Liver (tissue), 7 donors: ENCODE measurements at regions not wholly inside any gene's neighbourhood (a gene's known extent, or its start where the extent isn't known, plus 50 kb on each side); places are given as distances from the start of the nearest gene placed in this dataset.

ENCODE experiments used
- DNase-seq: peaks from one replicate; pipeline ENCODE4 v3.0.0-alpha.2; 2017; ENCODE audit warnings: low spot score
- H3K27ac ChIP-seq, 2 donors: one replicate each; pipeline ENCODE4 v1.7.0; 2013; ENCODE audit warnings: inconsistent platforms in 2 of 2, low read length in 2 of 2, control low read depth in 1 of 2, low read depth in 1 of 2, mild to moderate bottlenecking in 1 of 2
- H3K27me3 ChIP-seq, 4 donors: one replicate each; pipeline versions ENCODE4 v1.6.1 to v1.7.0; 2013; ENCODE audit warnings: low read length in 3 of 4, inconsistent platforms in 1 of 4, mild to moderate bottlenecking in 1 of 4, moderate library complexity in 1 of 4; ENCODE audit not compliant: control insufficient read depth in 4 of 4, insufficient read depth in 4 of 4
- H3K36me3 ChIP-seq, 4 donors: one replicate each; pipeline versions ENCODE4 v1.6.1 to v1.7.0; 2013; ENCODE audit warnings: low read length in 3 of 4, mild to moderate bottlenecking in 3 of 4, low read depth in 1 of 4, moderate library complexity in 1 of 4; ENCODE audit not compliant: control insufficient read depth in 4 of 4, insufficient read depth in 3 of 4
- H3K4me1 ChIP-seq, 4 donors: one replicate each; pipeline versions ENCODE4 v1.6.1 to v1.7.0; 2013; ENCODE audit warnings: low read length in 3 of 4, mild to moderate bottlenecking in 3 of 4, moderate library complexity in 1 of 4; ENCODE audit not compliant: control insufficient read depth in 4 of 4, insufficient read depth in 4 of 4
- H3K4me3 ChIP-seq, 3 donors: one replicate each; pipeline versions ENCODE4 v1.6.1 to v1.7.0; 2013; ENCODE audit warnings: low read length in 3 of 3, control low read depth in 1 of 3, low read depth in 1 of 3, mild to moderate bottlenecking in 1 of 3
- H3K9ac ChIP-seq, 2 donors: one replicate each; pipeline ENCODE4 v1.7.0; 2013; ENCODE audit warnings: low read length in 2 of 2, mild to moderate bottlenecking in 2 of 2, moderate library complexity in 2 of 2, control low read depth in 1 of 2, low read depth in 1 of 2
- H3K9me3 ChIP-seq, 4 donors: one replicate each; pipeline versions ENCODE4 v1.6.1 to v1.7.0; 2013; ENCODE audit warnings: low read length in 3 of 4; ENCODE audit not compliant: control insufficient read depth in 4 of 4
- ATF3 ChIP-seq: IDR thresholded peaks from 2 replicates; pipeline ENCODE4 v1.6.1; 2016; ENCODE audit warnings: antibody characterized with exemption
- EGR1 ChIP-seq, 2 donors: IDR thresholded peaks; 2 replicates each; pipeline ENCODE4 v1.6.1; 2016 to 2018; ENCODE audit warnings: antibody characterized with exemption in 2 of 2, low read depth in 2 of 2
- FOXA1 ChIP-seq: IDR thresholded peaks from 2 replicates; pipeline ENCODE4 v1.6.1; 2016; ENCODE audit warnings: antibody characterized with exemption
- FOXA2 ChIP-seq: IDR thresholded peaks from 2 replicates; pipeline ENCODE4 v1.6.1; 2016; ENCODE audit warnings: antibody characterized with exemption
- GABPA ChIP-seq, 2 donors: IDR thresholded peaks in 1 of 2; conservative IDR thresholded peaks in 1 of 2; 2 replicates each; pipeline ENCODE4 v1.6.1; 2016; ENCODE audit warnings: antibody characterized with exemption in 2 of 2, mild to moderate bottlenecking in 1 of 2, moderate library complexity in 1 of 2
- HNF4A ChIP-seq, 2 donors: conservative IDR thresholded peaks; 2 replicates each; pipeline ENCODE4 v1.6.1; 2016; ENCODE audit warnings: antibody characterized with exemption in 2 of 2, mild to moderate bottlenecking in 2 of 2
- HNF4G ChIP-seq: IDR thresholded peaks from 2 replicates; pipeline ENCODE4 v1.6.1; 2016; ENCODE audit warnings: antibody characterized with exemption
- JUND ChIP-seq, 2 donors: IDR thresholded peaks; 2 replicates each; pipeline ENCODE4 v1.6.1; 2016; ENCODE audit warnings: antibody characterized with exemption in 2 of 2
- MAX ChIP-seq: IDR thresholded peaks from 2 replicates; pipeline ENCODE4 v1.6.1; 2016; ENCODE audit warnings: antibody characterized with exemption
- NR2F2 ChIP-seq: IDR thresholded peaks from 2 replicates; pipeline ENCODE4 v1.6.1; 2016; ENCODE audit warnings: antibody characterized with exemption
- RAD21 ChIP-seq, 2 donors: IDR thresholded peaks; 2 replicates each; pipeline ENCODE4 v1.6.1; 2016; ENCODE audit warnings: antibody characterized with exemption in 2 of 2, mild to moderate bottlenecking in 2 of 2
- REST ChIP-seq: IDR thresholded peaks from 2 replicates; pipeline ENCODE4 v1.6.1; 2016; ENCODE audit warnings: antibody characterized with exemption, mild to moderate bottlenecking
- RXRA ChIP-seq, 2 donors: IDR thresholded peaks; 2 replicates each; pipeline ENCODE4 v1.6.1; 2017 to 2018; ENCODE audit warnings: antibody characterized with exemption in 2 of 2, mild to moderate bottlenecking in 1 of 2
- SP1 ChIP-seq: IDR thresholded peaks from 2 replicates; pipeline ENCODE4 v1.6.1; 2018; ENCODE audit warnings: antibody characterized with exemption, mild to moderate bottlenecking
- TAF1 ChIP-seq: conservative IDR thresholded peaks from 2 replicates; pipeline ENCODE4 v1.6.1; 2016; ENCODE audit warnings: antibody characterized with exemption, mild to moderate bottlenecking
- YY1 ChIP-seq: IDR thresholded peaks from 2 replicates; pipeline ENCODE4 v1.6.1; 2016; ENCODE audit warnings: antibody characterized with exemption, mild to moderate bottlenecking
- ZBTB33 ChIP-seq: IDR thresholded peaks from 2 replicates; pipeline ENCODE4 v1.6.1; 2016; ENCODE audit warnings: antibody characterized with exemption
- WGBS: extraction: QIAGEN DNeasy Blood & Tissue Kit; methylation state at CpG from one replicate; pipeline ENCODE4 v1.1.7; 2013; 5-methylcytosine and 5-hydroxymethylcytosine counted together
- donor health status: healthy.
- donor health status: healthy.
- donor health status: healthy.
- donor health status: healthy.

GRCh38 chr6:120147071-120147871, 797.7 kb upstream of the MAN1A1 start:
- Histone ChIP-seq H3K9me3 (peaks cover 0 to 2% (median 0%) of the 10 kb centered on the region in 4 donors), H3K4me1 (no peaks in the 10 kb centered on the region), H3K27me3 (no peaks in the 10 kb centered on the region), H3K36me3 (no peaks in the 10 kb centered on the region), H3K27ac (no peak overlapping the region), H3K9ac (no peak overlapping the region), H3K4me3 (no peak overlapping the region)
- WGBS = 67% methylated on average over 4 of the region's 4 CpGs
- TF ChIP-seq GABPA (IDR thresholded peaks at IDR 0.05 in 1 of 2, conservative IDR thresholded peaks at IDR 0.05 in 1 of 2) (no peak), ATF3 (no peak), FOXA2 (no peak), HNF4G (no peak), SP1 (no peak), HNF4A (conservative IDR thresholded peaks at IDR 0.05) (no peak), ZBTB33 (no peak)
- DNase-seq = no peak

- no peak for DNase-seq
- no peaks in the 10 kb centered on the region for H3K27me3 ChIP-seq
- WGBS = 72% methylated on average over 5 of the region's 5 CpGs
Observed at GRCh38 chr6:120141601-120142000, 792.0 kb upstream of the MAN1A1 start.

More at GRCh38 chr6:120141601-120142000, 792.0 kb upstream of the MAN1A1 start:
- Histone ChIP-seq H3K27ac (no peak overlapping the region), H3K36me3 (no peaks in the 10 kb centered on the region), H3K9me3 (no peaks in the 10 kb centered on the region), H3K4me3 (no peak overlapping the region), H3K4me1 (no peaks in the 10 kb centered on the region), H3K9ac (no peak overlapping the region)
- TF ChIP-seq FOXA1 (no peak), EGR1 (IDR thresholded peaks at IDR 0.05; ENCODE audit: low read depth in 2 of 2) (no peak), RAD21 (IDR thresholded peaks at IDR 0.05) (no peak), SP1 (no peak), YY1 (no peak), HNF4G (no peak), ATF3 (no peak), MAX (no peak), JUND (IDR thresholded peaks at IDR 0.05) (no peak), TAF1 (no peak), NR2F2 (no peak), RXRA (IDR thresholded peaks at IDR 0.05) (no peak), GABPA (IDR thresholded peaks at IDR 0.05 in 1 of 2, conservative IDR thresholded peaks at IDR 0.05 in 1 of 2) (no peak), REST (no peak)
